ENCODE measurements at regions not wholly inside any gene's neighbourhood (a gene's known extent, or its start where the extent isn't known, plus 50 kb on each side); places are given as distances from the start of the nearest gene placed in this dataset.
"Not testable (repeated sequence)": the region's sequence is repeated elsewhere in the genome, so short reads cannot be mapped to it uniquely, and the experiment has no call there.

GRCh38 chrX:84611843-84612636, 109.8 kb upstream of the HDX start:
- no peak for DNase-seq

GRCh38 chrX:84634201-84634782, 132.0 kb upstream of the HDX start:
- DNase-seq, result no peak

- no peak for DNase-seq
Observed at GRCh38 chrX:84666086-84666485, 163.8 kb upstream of the HDX start.

GRCh38 chrX:84690228-84690627, 188.0 kb upstream of the HDX start:
- DNase-seq, result no peak

- no peak for DNase-seq
Observed at GRCh38 chrX:84709987-84710386, 207.7 kb upstream of the HDX start.

GRCh38 chrX:84710611-84711010, 208.4 kb upstream of the HDX start:
- no peak for DNase-seq

GRCh38 chrX:84712621-84713020, 210.4 kb upstream of the HDX start:
- DNase-seq, result no peak

- DNase-seq, result peak; percentile 1
Observed at GRCh38 chrX:84715315-84715714, 213.1 kb upstream of the HDX start.

- no peak for DNase-seq
Observed at GRCh38 chrX:84717343-84717742, 215.1 kb upstream of the HDX start.

GRCh38 chrX:84721416-84721815, 219.2 kb upstream of the HDX start:
- DNase-seq, result no peak

GRCh38 chrX:84724576-84724975, 222.3 kb upstream of the HDX start:
- no peak for DNase-seq

GRCh38 chrX:84729408-84729807, 227.2 kb upstream of the HDX start:
- no peak for DNase-seq

GRCh38 chrX:84729809-84730208, 227.6 kb upstream of the HDX start:
- no peak for DNase-seq

- DNase-seq, result peak; percentile 44
Observed at GRCh38 chrX:84735025-84735424, 232.8 kb upstream of the HDX start.

GRCh38 chrX:84737471-84737871, 235.2 kb upstream of the HDX start:
- no peak for DNase-seq

- no peak for DNase-seq
Observed at GRCh38 chrX:84747516-84747915, 245.3 kb upstream of the HDX start.

- DNase-seq, result no peak
Observed at GRCh38 chrX:84748965-84749656, 246.9 kb upstream of the HDX start.

GRCh38 chrX:84760560-84760959, 243.1 kb upstream of the APOOL start:
- no peak for DNase-seq

GRCh38 chrX:84796321-84796720, 207.4 kb upstream of the APOOL start:
- DNase-seq, result no peak

GRCh38 chrX:84830836-84831235, 172.8 kb upstream of the APOOL start:
- no peak for DNase-seq

- not testable (repeated sequence) for DNase-seq
Observed at GRCh38 chrX:84846541-84846940, 157.1 kb upstream of the APOOL start.

GRCh38 chrX:84851183-84851582, 152.5 kb upstream of the APOOL start:
- DNase-seq, result not testable (repeated sequence)

GRCh38 chrX:84856791-84857190, 146.9 kb upstream of the APOOL start:
- DNase-seq, result not testable (repeated sequence)

- not testable (repeated sequence) for DNase-seq
Observed at GRCh38 chrX:84858771-84859170, 144.9 kb upstream of the APOOL start.
